ENCODE measurements at regions not wholly inside any gene's neighbourhood (a gene's known extent, or its start where the extent isn't known, plus 50 kb on each side); places are given as distances from the start of the nearest gene placed in this dataset.
A peak's percentile ranks its signal among the peaks of the same experiment; 100 is the strongest.

DNA sequence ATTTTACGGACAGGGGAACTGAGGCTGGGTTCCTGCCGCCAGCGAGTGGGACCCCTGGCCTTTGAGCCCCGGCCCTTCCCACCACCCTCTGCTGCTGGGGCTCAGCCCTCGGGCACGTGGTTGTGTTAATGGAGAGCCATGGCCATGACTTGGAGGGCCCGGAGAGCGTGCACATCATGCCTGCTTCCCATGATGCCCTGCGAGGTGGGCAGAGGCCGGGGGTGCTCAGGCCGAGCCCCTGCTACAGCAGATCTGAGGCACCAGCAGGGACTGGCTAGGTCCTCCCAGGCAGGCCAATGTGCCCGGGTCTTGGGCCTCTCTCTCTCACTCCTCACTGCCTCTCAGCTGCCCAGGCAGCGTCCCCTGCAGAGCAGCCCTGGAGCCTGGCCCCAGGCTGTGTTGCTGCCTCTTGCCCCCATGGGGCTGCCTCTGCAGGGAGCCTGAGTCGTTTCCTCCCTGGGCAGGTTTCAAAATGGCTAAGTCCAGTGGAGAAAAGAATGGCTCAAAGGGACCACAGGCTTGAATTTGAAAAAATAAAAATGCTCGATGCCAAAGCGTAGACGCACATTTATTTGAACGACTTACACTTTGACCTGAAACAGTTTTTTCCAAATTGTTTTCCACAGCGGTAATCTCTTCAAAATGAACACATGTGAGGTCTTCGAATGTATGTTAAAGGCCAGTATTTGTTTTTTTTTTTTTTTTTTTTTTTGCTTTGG lies 72.6 kb upstream of the CLDN5 start (continued):
- TF ChIP-seq, protein P1, sequence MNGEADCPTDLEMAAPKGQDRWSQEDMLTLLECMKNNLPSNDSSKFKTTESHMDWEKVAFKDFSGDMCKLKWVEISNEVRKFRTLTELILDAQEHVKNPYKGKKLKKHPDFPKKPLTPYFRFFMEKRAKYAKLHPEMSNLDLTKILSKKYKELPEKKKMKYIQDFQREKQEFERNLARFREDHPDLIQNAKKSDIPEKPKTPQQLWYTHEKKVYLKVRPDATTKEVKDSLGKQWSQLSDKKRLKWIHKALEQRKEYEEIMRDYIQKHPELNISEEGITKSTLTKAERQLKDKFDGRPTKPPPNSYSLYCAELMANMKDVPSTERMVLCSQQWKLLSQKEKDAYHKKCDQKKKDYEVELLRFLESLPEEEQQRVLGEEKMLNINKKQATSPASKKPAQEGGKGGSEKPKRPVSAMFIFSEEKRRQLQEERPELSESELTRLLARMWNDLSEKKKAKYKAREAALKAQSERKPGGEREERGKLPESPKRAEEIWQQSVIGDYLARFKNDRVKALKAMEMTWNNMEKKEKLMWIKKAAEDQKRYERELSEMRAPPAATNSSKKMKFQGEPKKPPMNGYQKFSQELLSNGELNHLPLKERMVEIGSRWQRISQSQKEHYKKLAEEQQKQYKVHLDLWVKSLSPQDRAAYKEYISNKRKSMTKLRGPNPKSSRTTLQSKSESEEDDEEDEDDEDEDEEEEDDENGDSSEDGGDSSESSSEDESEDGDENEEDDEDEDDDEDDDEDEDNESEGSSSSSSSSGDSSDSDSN (IDR thresholded peaks at IDR 0.05; ENCODE audit: borderline replicate concordance in 1 of 2, low read depth in 2 of 2, low read length in 2 of 2), result 0 out of 4 replicates have a peak, but pooled peaks of 1 of the 2 experiments have one; percentile 43
- TF ChIP-seq, protein P2, sequence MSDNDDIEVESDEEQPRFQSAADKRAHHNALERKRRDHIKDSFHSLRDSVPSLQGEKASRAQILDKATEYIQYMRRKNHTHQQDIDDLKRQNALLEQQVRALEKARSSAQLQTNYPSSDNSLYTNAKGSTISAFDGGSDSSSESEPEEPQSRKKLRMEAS (CRISPR knock-in tag; IDR thresholded peaks at IDR 0.05), result peak; percentile 80
- no peak for TF ChIP-seq HMGN3 (IDR thresholded peaks at IDR 0.05; ENCODE audit: borderline replicate concordance, extremely low read depth, insufficient read length, low read depth, low read length)
- no peak for TF ChIP-seq PML (IDR thresholded peaks at IDR 0.05; ENCODE audit: low read length)
- no peak for TF ChIP-seq RBM39 (optimal IDR thresholded peaks at IDR 0.05; ENCODE audit: low read depth, low read length)
- TF ChIP-seq, protein P3, sequence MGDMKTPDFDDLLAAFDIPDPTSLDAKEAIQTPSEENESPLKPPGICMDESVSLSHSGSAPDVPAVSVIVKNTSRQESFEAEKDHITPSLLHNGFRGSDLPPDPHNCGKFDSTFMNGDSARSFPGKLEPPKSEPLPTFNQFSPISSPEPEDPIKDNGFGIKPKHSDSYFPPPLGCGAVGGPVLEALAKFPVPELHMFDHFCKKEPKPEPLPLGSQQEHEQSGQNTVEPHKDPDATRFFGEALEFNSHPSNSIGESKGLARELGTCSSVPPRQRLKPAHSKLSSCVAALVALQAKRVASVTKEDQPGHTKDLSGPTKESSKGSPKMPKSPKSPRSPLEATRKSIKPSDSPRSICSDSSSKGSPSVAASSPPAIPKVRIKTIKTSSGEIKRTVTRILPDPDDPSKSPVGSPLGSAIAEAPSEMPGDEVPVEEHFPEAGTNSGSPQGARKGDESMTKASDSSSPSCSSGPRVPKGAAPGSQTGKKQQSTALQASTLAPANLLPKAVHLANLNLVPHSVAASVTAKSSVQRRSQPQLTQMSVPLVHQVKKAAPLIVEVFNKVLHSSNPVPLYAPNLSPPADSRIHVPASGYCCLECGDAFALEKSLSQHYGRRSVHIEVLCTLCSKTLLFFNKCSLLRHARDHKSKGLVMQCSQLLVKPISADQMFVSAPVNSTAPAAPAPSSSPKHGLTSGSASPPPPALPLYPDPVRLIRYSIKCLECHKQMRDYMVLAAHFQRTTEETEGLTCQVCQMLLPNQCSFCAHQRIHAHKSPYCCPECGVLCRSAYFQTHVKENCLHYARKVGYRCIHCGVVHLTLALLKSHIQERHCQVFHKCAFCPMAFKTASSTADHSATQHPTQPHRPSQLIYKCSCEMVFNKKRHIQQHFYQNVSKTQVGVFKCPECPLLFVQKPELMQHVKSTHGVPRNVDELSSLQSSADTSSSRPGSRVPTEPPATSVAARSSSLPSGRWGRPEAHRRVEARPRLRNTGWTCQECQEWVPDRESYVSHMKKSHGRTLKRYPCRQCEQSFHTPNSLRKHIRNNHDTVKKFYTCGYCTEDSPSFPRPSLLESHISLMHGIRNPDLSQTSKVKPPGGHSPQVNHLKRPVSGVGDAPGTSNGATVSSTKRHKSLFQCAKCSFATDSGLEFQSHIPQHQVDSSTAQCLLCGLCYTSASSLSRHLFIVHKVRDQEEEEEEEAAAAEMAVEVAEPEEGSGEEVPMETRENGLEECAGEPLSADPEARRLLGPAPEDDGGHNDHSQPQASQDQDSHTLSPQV (IDR thresholded peaks at IDR 0.05), result no peak
- TF ChIP-seq PCBP1 (IDR thresholded peaks at IDR 0.05; ENCODE audit: low read depth, low read length, poor library complexity, severe bottlenecking), result peak; percentile 44
- TF ChIP-seq ZNF584 (CRISPR knock-in tag; IDR thresholded peaks at IDR 0.05; ENCODE audit: low read depth), result no peak
- no peak for TF ChIP-seq ZNF239 (CRISPR knock-in tag; IDR thresholded peaks at IDR 0.05)
- TF ChIP-seq TEAD2 (tag; IDR thresholded peaks at IDR 0.05), result no peak
- no peak for TF ChIP-seq BMI1 (IDR thresholded peaks at IDR 0.05; ENCODE audit: low read length)
- no peak for TF ChIP-seq MYC (IDR thresholded peaks at IDR 0.05; ENCODE audit: low read depth, low read length)
- TF ChIP-seq MYC (CRISPR knock-in tag; IDR thresholded peaks at IDR 0.05; ENCODE audit: borderline replicate concordance, low read depth), result peak; percentile 81; the same call in 1 of the 2 replicates
- TF ChIP-seq, protein P4, sequence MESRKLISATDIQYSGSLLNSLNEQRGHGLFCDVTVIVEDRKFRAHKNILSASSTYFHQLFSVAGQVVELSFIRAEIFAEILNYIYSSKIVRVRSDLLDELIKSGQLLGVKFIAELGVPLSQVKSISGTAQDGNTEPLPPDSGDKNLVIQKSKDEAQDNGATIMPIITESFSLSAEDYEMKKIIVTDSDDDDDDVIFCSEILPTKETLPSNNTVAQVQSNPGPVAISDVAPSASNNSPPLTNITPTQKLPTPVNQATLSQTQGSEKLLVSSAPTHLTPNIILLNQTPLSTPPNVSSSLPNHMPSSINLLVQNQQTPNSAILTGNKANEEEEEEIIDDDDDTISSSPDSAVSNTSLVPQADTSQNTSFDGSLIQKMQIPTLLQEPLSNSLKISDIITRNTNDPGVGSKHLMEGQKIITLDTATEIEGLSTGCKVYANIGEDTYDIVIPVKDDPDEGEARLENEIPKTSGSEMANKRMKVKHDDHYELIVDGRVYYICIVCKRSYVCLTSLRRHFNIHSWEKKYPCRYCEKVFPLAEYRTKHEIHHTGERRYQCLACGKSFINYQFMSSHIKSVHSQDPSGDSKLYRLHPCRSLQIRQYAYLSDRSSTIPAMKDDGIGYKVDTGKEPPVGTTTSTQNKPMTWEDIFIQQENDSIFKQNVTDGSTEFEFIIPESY (CRISPR knock-in tag; IDR thresholded peaks at IDR 0.05), result no peak
- TF ChIP-seq, protein P5, sequence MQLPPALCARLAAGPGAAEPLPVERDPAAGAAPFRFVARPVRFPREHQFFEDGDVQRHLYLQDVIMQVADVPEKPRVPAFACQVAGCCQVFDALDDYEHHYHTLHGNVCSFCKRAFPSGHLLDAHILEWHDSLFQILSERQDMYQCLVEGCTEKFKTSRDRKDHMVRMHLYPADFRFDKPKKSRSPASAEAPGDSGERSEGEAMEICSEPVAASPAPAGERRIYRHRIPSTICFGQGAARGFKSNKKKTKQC (CRISPR knock-in tag; IDR thresholded peaks at IDR 0.05), result peak; percentile 76; the same call in 1 of the 2 replicates
- TF ChIP-seq NCOA2 (IDR thresholded peaks at IDR 0.05; ENCODE audit: partially characterized antibody in 2 of 2), result no peak
